ENCODE measurements at regions not wholly inside any gene's neighbourhood (a gene's known extent, or its start where the extent isn't known, plus 50 kb on each side); places are given as distances from the start of the nearest gene placed in this dataset.
A peak's percentile ranks its signal among the peaks of the same experiment; 100 is the strongest.

DNA sequence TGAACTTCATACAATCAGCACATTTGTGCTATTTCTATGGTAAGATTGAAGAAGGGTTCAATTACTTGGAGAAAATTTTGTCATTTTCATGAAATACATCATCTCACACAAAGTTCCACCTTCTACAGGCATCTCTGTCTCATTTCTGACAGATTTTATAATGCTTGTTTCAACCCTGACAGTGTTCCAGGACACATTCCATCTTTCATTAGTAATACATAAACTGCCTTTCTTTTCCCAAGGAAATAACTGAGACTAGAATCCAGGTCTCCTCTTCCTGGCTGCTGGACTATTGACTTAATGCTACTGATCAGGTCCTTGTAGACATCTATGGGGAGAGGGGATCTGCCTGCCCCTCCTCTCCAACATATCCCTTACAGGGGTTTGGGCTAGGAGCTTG, 70.1 kb upstream of the PLPP4 start:
- H3K36me3 ChIP-seq (ENCODE audit: control insufficient read depth, insufficient read depth, low read length) = no peaks in the 10 kb centered on the region
- FAIRE-seq (no peak), DNase-seq (ENCODE audit: low read depth) (no peak)
- TF ChIP-seq, protein P1, sequence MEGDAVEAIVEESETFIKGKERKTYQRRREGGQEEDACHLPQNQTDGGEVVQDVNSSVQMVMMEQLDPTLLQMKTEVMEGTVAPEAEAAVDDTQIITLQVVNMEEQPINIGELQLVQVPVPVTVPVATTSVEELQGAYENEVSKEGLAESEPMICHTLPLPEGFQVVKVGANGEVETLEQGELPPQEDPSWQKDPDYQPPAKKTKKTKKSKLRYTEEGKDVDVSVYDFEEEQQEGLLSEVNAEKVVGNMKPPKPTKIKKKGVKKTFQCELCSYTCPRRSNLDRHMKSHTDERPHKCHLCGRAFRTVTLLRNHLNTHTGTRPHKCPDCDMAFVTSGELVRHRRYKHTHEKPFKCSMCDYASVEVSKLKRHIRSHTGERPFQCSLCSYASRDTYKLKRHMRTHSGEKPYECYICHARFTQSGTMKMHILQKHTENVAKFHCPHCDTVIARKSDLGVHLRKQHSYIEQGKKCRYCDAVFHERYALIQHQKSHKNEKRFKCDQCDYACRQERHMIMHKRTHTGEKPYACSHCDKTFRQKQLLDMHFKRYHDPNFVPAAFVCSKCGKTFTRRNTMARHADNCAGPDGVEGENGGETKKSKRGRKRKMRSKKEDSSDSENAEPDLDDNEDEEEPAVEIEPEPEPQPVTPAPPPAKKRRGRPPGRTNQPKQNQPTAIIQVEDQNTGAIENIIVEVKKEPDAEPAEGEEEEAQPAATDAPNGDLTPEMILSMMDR (IDR thresholded peaks at IDR 0.05; ENCODE audit: insufficient read depth, low read length, severe bottlenecking) = no peak
- H3K27me3 ChIP-seq (ENCODE audit: control insufficient read depth, insufficient read depth, low read length) = no peaks in the 10 kb centered on the region
- no peak overlapping the region for H3K4me3 ChIP-seq (ENCODE audit: low read depth, low read length)

DNA sequence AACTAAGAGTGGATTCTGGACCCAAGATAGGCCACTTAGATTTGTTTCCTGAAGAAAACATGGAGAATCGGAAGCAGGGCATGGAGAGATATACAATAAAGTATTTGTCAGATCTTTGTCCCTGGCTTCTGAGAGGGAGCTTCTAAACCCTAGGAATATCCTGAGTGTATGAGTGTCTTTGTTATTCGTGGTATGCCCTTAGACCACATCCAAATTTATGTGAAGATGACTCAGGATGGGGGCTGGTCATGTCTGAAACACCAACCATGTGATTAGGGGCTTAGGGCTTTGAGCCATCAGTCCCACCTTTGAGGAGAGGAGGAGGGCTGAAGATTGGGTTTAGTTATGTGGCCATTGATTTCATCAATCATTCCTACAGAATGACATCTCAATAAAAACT, 69.7 kb upstream of the PLPP4 start:
- no peaks in the 10 kb centered on the region for H3K27me3 ChIP-seq (ENCODE audit: control insufficient read depth, insufficient read depth, low read length)
- no peak for DNase-seq (ENCODE audit: low read depth)
- H3K4me3 ChIP-seq (ENCODE audit: low read depth, low read length) = no peak overlapping the region
- TF ChIP-seq, protein P1 (IDR thresholded peaks at IDR 0.05; ENCODE audit: insufficient read depth, low read length, severe bottlenecking) = no peak
- no peaks in the 10 kb centered on the region for H3K36me3 ChIP-seq (ENCODE audit: control insufficient read depth, insufficient read depth, low read length)
- FAIRE-seq = no peak

DNA sequence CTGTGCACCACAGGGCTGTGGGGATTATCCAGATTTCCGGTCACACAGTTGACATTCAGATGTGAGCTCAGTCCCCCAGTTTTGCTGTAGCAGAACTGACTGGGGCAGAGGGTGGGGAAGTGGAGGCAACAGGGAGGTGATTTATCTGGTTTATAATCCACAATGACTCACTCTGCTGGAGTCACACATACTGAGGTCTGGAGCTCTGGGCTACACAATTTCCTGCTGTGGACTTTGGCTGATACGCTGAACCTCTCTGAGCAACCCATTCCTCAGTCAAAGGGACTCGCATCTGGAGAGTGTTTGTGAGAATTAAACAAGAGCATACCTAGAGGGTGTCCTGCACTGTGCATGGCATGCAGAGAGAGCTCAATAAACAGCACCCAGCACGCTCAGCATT, 64.8 kb upstream of the PLPP4 start:
- Histone ChIP-seq H3K27me3 (ENCODE audit: control insufficient read depth, insufficient read depth, low read length) (no peaks in the 10 kb centered on the region), H3K36me3 (ENCODE audit: control insufficient read depth, insufficient read depth, low read length) (no peaks in the 10 kb centered on the region), H3K4me3 (ENCODE audit: low read depth, low read length) (no peak overlapping the region)
- FAIRE-seq (no peak), DNase-seq (ENCODE audit: low read depth) (no peak)
- TF ChIP-seq, protein P1 (IDR thresholded peaks at IDR 0.05; ENCODE audit: insufficient read depth, low read length, severe bottlenecking) = no peak

DNA sequence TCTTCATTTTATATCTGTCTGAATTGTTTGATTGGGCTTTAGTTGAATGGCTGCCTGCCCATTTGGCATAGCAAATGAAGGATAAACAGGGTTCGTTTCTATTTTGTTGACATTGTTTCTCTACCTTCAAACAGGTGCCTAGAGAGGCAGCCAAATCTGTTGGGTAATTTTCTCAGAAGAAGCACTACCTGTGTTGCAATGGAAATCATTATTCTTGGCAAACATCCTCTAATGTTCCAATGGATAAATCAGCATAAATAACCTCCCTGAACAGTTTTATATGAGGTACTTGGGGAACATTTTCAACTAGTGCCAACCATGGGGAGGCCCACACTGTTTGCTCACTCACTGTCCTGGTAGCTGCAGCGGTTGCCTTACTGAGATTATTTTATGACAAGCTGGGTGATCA, 64.4 kb upstream of the PLPP4 start:
- Histone ChIP-seq H3K4me3 (ENCODE audit: low read depth, low read length) (no peak overlapping the region), H3K36me3 (ENCODE audit: control insufficient read depth, insufficient read depth, low read length) (no peaks in the 10 kb centered on the region), H3K27me3 (ENCODE audit: control insufficient read depth, insufficient read depth, low read length) (no peaks in the 10 kb centered on the region)
- TF ChIP-seq, protein P1 (IDR thresholded peaks at IDR 0.05; ENCODE audit: insufficient read depth, low read length, severe bottlenecking) = no peak
- FAIRE-seq = no peak
- no peak for DNase-seq (ENCODE audit: low read depth)

DNA sequence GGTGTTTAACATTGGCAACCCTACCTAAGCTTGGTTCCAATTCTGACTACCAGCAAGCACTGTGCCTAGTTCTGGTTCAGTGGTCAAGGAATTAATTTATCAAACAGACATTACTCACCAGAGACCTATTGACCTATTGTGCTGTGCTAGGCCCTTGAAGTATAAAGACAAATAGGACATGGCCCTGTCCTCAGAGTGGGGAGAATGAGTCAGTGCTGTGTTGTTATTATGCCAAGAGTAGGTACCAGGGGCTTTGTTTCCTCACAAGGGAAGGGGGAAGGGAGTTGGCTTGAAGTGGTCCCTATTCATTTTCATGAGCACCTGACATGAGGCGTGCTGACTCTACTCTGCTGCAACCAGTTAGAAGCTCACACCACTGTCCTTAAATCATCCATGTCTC, 62.6 kb upstream of the PLPP4 start:
- no peak for DNase-seq (ENCODE audit: low read depth)
- FAIRE-seq = no peak
- Histone ChIP-seq H3K27me3 (ENCODE audit: control insufficient read depth, insufficient read depth, low read length) (no peaks in the 10 kb centered on the region), H3K4me3 (ENCODE audit: low read depth, low read length) (no peak overlapping the region), H3K36me3 (ENCODE audit: control insufficient read depth, insufficient read depth, low read length) (no peaks in the 10 kb centered on the region)
- TF ChIP-seq, protein P1 (IDR thresholded peaks at IDR 0.05; ENCODE audit: insufficient read depth, low read length, severe bottlenecking) = no peak

DNA sequence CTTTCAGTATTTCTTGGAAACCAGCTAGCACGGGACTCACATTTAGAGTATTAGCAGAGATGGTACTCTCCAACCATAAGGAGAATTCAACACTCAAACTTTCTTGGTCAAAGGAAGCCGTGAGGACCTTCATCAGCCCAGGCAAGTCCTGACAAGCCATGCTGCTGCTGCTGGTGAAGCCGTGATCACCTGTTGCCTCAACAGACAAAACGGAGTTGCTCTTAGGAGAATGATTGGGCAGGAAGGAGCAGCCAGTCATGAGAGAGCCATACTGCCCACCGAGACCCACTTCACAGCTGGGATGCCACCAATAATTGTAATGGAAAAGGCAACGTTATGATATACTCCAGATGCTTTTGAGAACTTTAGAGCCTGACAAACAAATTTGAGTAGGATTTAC, 60.8 kb upstream of the PLPP4 start:
- Histone ChIP-seq H3K4me3 (ENCODE audit: low read depth, low read length) (no peak overlapping the region), H3K36me3 (ENCODE audit: control insufficient read depth, insufficient read depth, low read length) (no peaks in the 10 kb centered on the region), H3K27me3 (ENCODE audit: control insufficient read depth, insufficient read depth, low read length) (no peaks in the 10 kb centered on the region)
- peak; percentile 20 for DNase-seq (ENCODE audit: low read depth)
- TF ChIP-seq, protein P1 (IDR thresholded peaks at IDR 0.05; ENCODE audit: insufficient read depth, low read length, severe bottlenecking) = no peak
- peak; percentile 62 for FAIRE-seq

All from bronchial epithelial cell (primary cell).